HG02588 (cell line): ENCODE measurements at regions not wholly inside any gene's neighbourhood (a gene's known extent, or its start where the extent isn't known, plus 50 kb on each side); places are given as distances from the start of the nearest gene placed in this dataset.
"Not testable (repeated sequence)": the region's sequence is repeated elsewhere in the genome, so short reads cannot be mapped to it uniquely, and the experiment has no call there.

ENCODE experiments used
- ATAC-seq: cut with Tn5 transposase; IDR thresholded peaks from one replicate; pipeline ENCODE4 v1.9.1; 2021; ENCODE audit warnings: mild to moderate bottlenecking, moderate library complexity; ENCODE audit not compliant: unreplicated experiment

DNA sequence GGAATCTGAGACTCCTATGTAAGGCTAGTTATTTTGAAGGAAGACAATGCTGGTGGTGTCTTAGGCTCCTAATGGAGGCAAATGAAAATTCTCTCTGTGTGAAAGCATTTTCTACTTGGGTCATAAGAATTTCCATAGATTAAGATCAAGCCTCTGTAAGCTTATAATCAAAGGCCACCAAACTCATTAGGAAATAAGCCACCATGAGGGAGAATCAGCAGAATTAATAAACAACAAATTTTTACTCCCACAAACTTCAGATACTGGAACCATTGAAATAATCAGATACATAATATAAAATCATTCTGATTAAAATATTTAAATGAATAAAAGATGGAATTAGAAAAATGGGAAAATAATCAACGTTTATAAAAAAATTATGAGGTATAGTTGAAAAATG lies 178.7 kb downstream of the NPIPA8 start:
- ATAC-seq = not testable (repeated sequence)

DNA sequence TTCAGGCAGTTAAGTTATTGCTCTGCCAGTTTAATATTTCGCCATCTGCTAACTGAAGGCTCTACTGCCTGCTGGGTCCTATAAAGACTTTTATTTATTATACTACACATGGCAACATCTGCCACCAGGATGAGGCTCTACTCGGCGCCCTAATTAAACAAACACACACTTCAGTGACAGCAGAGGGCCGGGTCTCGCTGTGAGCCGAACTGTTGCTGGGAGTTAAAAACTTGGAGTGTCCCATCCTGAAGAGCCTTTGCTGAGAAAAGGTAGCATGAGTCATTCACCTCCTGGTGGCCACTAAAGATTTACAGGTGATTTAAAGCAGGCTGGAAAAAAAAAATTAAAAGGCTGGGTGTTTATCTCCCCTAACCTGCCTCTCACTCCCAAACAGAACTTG lies 183.7 kb downstream of the NPIPA8 start:
- not testable (repeated sequence) for ATAC-seq

DNA sequence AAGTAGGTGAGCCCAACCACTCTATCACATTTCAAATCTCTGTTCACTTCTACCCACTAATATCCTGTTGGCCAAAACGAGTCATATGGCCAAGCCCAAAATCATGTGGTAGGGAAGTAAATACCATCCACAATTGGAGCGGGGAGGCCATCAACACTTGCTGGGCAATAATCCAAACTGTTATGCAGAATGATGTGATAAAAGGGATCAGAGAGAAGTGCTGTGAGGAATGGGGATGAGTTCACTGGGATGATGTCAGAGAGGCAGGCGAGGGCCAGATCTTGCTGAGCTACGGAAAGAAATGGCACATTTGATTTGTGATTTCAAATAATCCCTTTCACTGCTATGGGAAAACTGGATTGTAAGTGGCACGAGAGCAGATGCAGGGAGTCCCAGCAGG lies 188.4 kb downstream of the NPIPA8 start:
- ATAC-seq = not testable (repeated sequence)

DNA sequence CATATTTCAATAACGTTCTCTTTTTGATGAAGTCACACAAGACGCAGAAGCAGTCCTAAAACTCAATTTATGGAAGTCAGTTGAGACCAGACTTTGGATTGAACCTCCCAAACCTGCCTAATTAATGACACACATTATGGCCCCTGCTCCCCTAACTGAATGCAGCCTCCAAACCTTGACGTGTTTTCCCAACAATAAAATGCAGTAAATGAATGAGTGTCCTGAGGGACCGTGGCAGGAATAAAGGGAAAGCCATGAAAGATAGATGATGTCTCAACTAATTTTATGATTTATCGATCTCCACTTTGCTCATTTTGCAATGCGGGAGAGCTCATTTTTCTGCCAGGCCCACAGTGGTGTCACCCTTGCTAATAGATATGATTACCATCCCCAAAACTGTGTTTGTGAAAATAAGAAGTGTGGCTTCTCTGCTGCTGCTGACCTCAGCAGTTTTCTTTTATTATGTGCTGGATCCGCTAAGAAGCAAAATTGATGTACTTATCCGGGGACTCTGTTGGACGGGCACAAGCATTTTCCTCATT lies 189.9 kb downstream of the NPIPA8 start:
- ATAC-seq = not testable (repeated sequence)

GRCh38 chr16:18142066-18142465 lies 194.5 kb downstream of the NPIPA8 start:
- ATAC-seq = not testable (repeated sequence)

GRCh38 chr16:18136288-18136687 lies 200.2 kb downstream of the NPIPA8 start:
- not testable (repeated sequence) for ATAC-seq

- ATAC-seq = not testable (repeated sequence)
Observed at GRCh38 chr16:18135024-18135423, 201.5 kb downstream of the NPIPA8 start.

- not testable (repeated sequence) for ATAC-seq
Observed at GRCh38 chr16:18131587-18131986, 204.9 kb downstream of the NPIPA8 start.

- ATAC-seq = not testable (repeated sequence)
Observed at GRCh38 chr16:18130478-18131120, 205.9 kb downstream of the NPIPA8 start.

GRCh38 chr16:18127033-18127432 lies 209.5 kb downstream of the NPIPA8 start:
- not testable (repeated sequence) for ATAC-seq

GRCh38 chr16:18119092-18119491 lies 217.4 kb downstream of the NPIPA8 start:
- not testable (repeated sequence) for ATAC-seq

- ATAC-seq = not testable (repeated sequence)
Observed at GRCh38 chr16:18118684-18119083, 217.9 kb downstream of the NPIPA8 start.

- not testable (repeated sequence) for ATAC-seq
Observed at GRCh38 chr16:18118071-18118470, 218.5 kb downstream of the NPIPA8 start.

DNA sequence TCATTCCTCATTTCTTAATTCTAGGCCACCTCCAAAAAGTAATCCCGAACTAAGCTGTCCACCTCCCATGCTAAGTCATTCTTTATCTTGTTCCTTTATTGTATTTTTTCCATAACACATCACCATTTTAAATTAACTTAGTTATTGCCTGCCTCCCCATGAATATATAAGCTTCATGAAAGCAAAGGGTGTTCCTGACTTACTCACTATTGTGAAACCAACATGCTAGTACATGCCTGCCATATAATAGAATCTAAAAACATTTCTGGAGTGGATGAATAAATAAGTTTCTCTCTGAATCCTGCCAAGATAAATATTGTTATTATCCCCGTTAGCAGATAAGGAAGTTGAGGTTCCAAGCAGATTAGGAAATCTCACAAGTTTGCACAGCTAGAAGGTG lies 232.1 kb downstream of the NPIPA8 start:
- ATAC-seq = not testable (repeated sequence)

DNA sequence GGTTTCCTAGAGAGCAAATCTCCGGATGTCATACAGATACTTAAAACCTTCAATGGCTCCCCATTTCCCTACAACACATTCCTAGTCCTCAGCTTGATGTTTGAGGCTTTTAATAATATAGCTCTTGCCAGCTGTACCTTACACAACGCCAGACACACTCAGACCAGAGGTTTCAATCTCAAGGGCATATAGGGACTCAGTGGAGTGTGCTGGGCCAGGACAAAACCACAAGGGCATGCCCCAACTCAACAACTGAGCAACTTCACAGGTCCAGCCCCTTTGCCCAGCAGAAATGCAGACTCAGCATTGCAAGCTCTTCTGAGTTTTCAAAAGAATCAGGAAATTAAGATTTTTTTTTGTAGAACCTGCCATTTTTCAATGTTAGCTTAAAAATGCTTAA lies 235.5 kb downstream of the NPIPA8 start:
- not testable (repeated sequence) for ATAC-seq

- not testable (repeated sequence) for ATAC-seq
Observed at GRCh38 chr16:18092605-18093004, 243.9 kb downstream of the NPIPA8 start.

DNA sequence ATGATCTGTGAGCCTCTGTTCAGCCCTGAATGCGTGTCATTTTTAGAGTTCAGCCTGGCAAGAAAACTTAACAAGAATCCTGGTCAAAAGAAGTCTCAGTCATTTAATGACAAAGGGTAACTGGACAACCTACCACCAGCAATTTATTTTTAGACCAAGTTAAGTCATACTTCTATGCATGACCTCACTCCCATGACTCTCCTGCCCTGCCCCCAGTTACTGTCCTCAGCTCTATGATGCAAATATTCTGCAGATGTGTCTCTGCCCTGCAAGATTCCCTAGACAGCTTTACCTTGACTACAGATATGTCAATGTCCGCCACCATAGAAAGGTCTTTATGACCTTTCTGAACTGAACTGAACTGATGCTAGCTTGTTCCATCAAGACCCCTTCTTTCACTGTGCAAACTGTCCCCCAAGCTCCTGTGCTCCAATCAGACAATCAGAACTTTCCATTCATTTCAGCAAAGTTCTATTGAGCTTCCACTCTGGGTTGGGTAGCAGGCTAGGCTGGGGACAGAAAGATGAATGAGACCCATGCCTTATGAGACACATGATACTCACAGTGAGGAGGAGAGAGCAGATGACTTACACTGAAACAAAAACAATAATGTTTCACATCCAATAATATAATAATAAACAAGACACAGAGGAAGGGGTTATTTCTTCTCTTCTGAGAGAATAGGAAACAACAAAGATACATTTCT lies 255.7 kb downstream of the NPIPA8 start:
- ATAC-seq = not testable (repeated sequence)

GRCh38 chr16:18077910-18078309 lies 258.6 kb downstream of the NPIPA8 start:
- ATAC-seq = not testable (repeated sequence)

GRCh38 chr16:18072161-18072560 lies 264.4 kb downstream of the NPIPA8 start:
- no peak for ATAC-seq

- ATAC-seq = no peak
Observed at GRCh38 chr16:18069683-18070082, 266.9 kb downstream of the NPIPA8 start.

DNA sequence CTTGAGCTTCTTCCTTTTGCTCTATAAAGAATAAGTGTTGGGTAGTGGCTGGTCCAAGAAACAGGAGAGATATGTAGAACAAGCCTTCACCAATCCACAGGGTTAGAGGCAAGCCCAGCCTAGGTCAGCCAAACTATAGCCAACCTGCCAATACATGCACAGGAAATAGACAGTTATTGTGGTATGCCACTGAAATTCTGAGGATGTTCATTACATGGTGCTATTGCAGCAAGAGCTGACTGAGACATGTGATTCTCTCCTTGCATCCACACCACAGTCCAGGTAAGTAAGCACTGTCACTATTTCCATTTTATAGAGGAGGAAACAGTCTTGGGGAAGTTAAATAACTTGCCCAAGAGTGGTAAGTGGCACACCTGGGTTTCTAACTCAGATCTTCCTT lies 268.1 kb downstream of the NPIPA8 start:
- ATAC-seq = no peak

DNA sequence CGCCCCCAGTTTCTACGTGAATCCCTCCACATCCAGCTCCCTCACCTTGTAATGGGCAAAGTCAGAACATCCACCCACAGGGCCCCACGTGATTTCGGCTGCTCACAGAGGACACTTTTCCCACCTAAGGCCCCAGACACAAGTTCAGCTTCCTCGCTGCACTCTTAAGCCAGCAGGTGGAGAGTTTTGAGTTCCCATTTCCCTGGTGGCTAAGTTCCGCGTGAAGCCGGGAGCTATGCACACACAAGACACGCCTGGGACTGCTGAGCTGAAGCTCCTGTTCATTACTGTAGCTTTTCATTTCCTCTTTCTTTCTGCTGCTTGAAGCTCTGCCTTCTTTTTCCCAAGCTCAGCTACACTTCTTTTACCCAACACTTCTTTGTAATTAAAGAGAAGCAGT lies 273.8 kb downstream of the NPIPA8 start:
- no peak for ATAC-seq
